Activated T-helper 2 cell treated with anti-CD3 and anti-CD28 coated beads, Interferon-gamma antibody, Interleukin-2, Interleukin-4, amounts not matched to agents 10 μg/mL and 5 μg/mL and 100 μg/mL, durations not matched to agents 14 hours and 24 hours and 36 hours (primary cell): ENCODE measurements at regions not wholly inside any gene's neighbourhood (a gene's known extent, or its start where the extent isn't known, plus 50 kb on each side); places are given as distances from the start of the nearest gene placed in this dataset.

Experiments
- DNase-seq: peaks from one replicate; pipeline ENCODE4 v3.0.0; 2021; ENCODE audit warnings: low spot score
- H3K27ac Mint-ChIP-seq: one replicate; pipeline ENCODE4 v1.8.0; 2021; ENCODE audit warnings: mixed read lengths
- H3K27me3 Mint-ChIP-seq: one replicate; pipeline ENCODE4 v1.8.0; 2021; ENCODE audit warnings: low read depth, mixed read lengths
- H3K36me3 Mint-ChIP-seq: one replicate; pipeline ENCODE4 v1.8.0; 2021; ENCODE audit warnings: low read depth, mixed read lengths
- H3K4me1 Mint-ChIP-seq: one replicate; pipeline ENCODE4 v1.8.0; 2021; ENCODE audit warnings: low read depth, mixed read lengths
- H3K4me3 Mint-ChIP-seq: one replicate; pipeline ENCODE4 v1.8.0; 2021; ENCODE audit warnings: low read depth, mild to moderate bottlenecking, moderate library complexity, mixed read lengths
- H3K9me3 Mint-ChIP-seq: one replicate; pipeline ENCODE4 v1.8.0; 2021; ENCODE audit warnings: mixed read lengths
- intact Hi-C: fragments of 100-400 bp; cut with micrococcal nuclease; formaldehyde crosslinking; loops from one replicate; pipeline ENCODE4 v1.15.1; 2023

- intact Hi-C loops: no loop called here
- no peak for DNase-seq
- H3K4me1 Mint-ChIP-seq: no peaks in the 10 kb centered on the region
- no peaks in the 10 kb centered on the region for H3K36me3 Mint-ChIP-seq
- no peak overlapping the region for H3K4me3 Mint-ChIP-seq
- no peaks in the 10 kb centered on the region for H3K9me3 Mint-ChIP-seq
- H3K27ac Mint-ChIP-seq: no peak overlapping the region
- H3K27me3 Mint-ChIP-seq: peaks cover 21% of the 10 kb centered on the region
These were observed 295.8 kb upstream of the PARD3B start for GRCh38 chr2:204249437-204249836.

- Mint-ChIP-seq H3K27ac (no peak overlapping the region), H3K36me3 (no peaks in the 10 kb centered on the region), H3K4me3 (no peak overlapping the region), H3K27me3 (peaks cover 22% of the 10 kb centered on the region), H3K9me3 (no peaks in the 10 kb centered on the region), H3K4me1 (no peaks in the 10 kb centered on the region)
- intact Hi-C loops: loop anchor here (10.0 kb wide), 1 partner anchor 176 kb away; no protein-coding TSS in a partner anchor
- DNase-seq: no peak
These were observed 294.6 kb upstream of the PARD3B start for GRCh38 chr2:204250692-204251091.

- no peak overlapping the region for H3K4me3 Mint-ChIP-seq
- H3K9me3 Mint-ChIP-seq: no peaks in the 10 kb centered on the region
- H3K36me3 Mint-ChIP-seq: no peaks in the 10 kb centered on the region
- peaks cover 22% of the 10 kb centered on the region for H3K27me3 Mint-ChIP-seq
- intact Hi-C loops: loop anchor here (10.0 kb wide), 1 partner anchor 177 kb away; no protein-coding TSS in a partner anchor
- peaks cover 2% of the 10 kb centered on the region for H3K4me1 Mint-ChIP-seq
- DNase-seq: no peak
- H3K27ac Mint-ChIP-seq: no peak overlapping the region
These were observed 293.9 kb upstream of the PARD3B start for GRCh38 chr2:204251158-204251997.

GRCh38 chr2:204251998-204252376 lies 293.3 kb upstream of the PARD3B start:
- no peak for DNase-seq
- H3K27ac Mint-ChIP-seq: no peak overlapping the region
- H3K9me3 Mint-ChIP-seq: no peaks in the 10 kb centered on the region
- no peak overlapping the region for H3K4me3 Mint-ChIP-seq
- intact Hi-C loops: loop anchor here (10.0 kb wide), 1 partner anchor 177 kb away; no protein-coding TSS in a partner anchor
- peaks cover 22% of the 10 kb centered on the region for H3K27me3 Mint-ChIP-seq
- H3K36me3 Mint-ChIP-seq: no peaks in the 10 kb centered on the region
- peaks cover 2% of the 10 kb centered on the region for H3K4me1 Mint-ChIP-seq

GRCh38 chr2:204255071-204255470 lies 290.2 kb upstream of the PARD3B start:
- Mint-ChIP-seq H3K4me3 (no peak overlapping the region), H3K27ac (no peak overlapping the region), H3K4me1 (peaks cover 2% of the 10 kb centered on the region), H3K9me3 (no peaks in the 10 kb centered on the region), H3K27me3 (peaks cover 39% of the 10 kb centered on the region), H3K36me3 (no peaks in the 10 kb centered on the region)
- intact Hi-C loops: loop anchor here (10.0 kb wide), 1 partner anchor 180 kb away; no protein-coding TSS in a partner anchor
- DNase-seq: no peak

GRCh38 chr2:204255526-204255925 lies 289.7 kb upstream of the PARD3B start:
- Mint-ChIP-seq H3K4me3 (no peak overlapping the region), H3K9me3 (no peaks in the 10 kb centered on the region), H3K36me3 (no peaks in the 10 kb centered on the region), H3K27me3 (peaks cover 40% of the 10 kb centered on the region), H3K4me1 (peaks cover 2% of the 10 kb centered on the region), H3K27ac (no peak overlapping the region)
- intact Hi-C loops: loop anchor here (10.0 kb wide), 1 partner anchor 181 kb away; no protein-coding TSS in a partner anchor
- DNase-seq: no peak

GRCh38 chr2:204257781-204258180 lies 287.5 kb upstream of the PARD3B start:
- intact Hi-C loops: loop anchor here (10.0 kb wide), 1 partner anchor 183 kb away; no protein-coding TSS in a partner anchor
- H3K4me3 Mint-ChIP-seq: no peak overlapping the region
- no peak for DNase-seq
- no peaks in the 10 kb centered on the region for H3K36me3 Mint-ChIP-seq
- no peak overlapping the region for H3K27ac Mint-ChIP-seq
- H3K4me1 Mint-ChIP-seq: peaks cover 2% of the 10 kb centered on the region
- H3K9me3 Mint-ChIP-seq: no peaks in the 10 kb centered on the region
- H3K27me3 Mint-ChIP-seq: peaks cover 43% of the 10 kb centered on the region

GRCh38 chr2:204258890-204259289 lies 286.4 kb upstream of the PARD3B start:
- no peaks in the 10 kb centered on the region for H3K9me3 Mint-ChIP-seq
- H3K36me3 Mint-ChIP-seq: no peaks in the 10 kb centered on the region
- intact Hi-C loops: loop anchor here (10.0 kb wide), 1 partner anchor 184 kb away; no protein-coding TSS in a partner anchor

GRCh38 chr2:204260162-204260877 lies 285.0 kb upstream of the PARD3B start:
- H3K27me3 Mint-ChIP-seq: peaks cover 53% of the 10 kb centered on the region
- no peak overlapping the region for H3K4me3 Mint-ChIP-seq
- no peak overlapping the region for H3K27ac Mint-ChIP-seq
- H3K36me3 Mint-ChIP-seq: no peaks in the 10 kb centered on the region
- peak; percentile 14 for DNase-seq
- H3K4me1 Mint-ChIP-seq: peaks cover 2% of the 10 kb centered on the region
- H3K9me3 Mint-ChIP-seq: no peaks in the 10 kb centered on the region
- intact Hi-C loops: loop anchor here (2.0 kb wide), 1 partner anchor 116 kb away; no protein-coding TSS in a partner anchor

More at GRCh38 chr2:204258890-204259289, 286.4 kb upstream of the PARD3B start:
- no peak overlapping the region for H3K27ac Mint-ChIP-seq
- peaks cover 2% of the 10 kb centered on the region for H3K4me1 Mint-ChIP-seq
- peaks cover 42% of the 10 kb centered on the region for H3K27me3 Mint-ChIP-seq
- no peak overlapping the region for H3K4me3 Mint-ChIP-seq
- no peak for DNase-seq

GRCh38 chr2:204260901-204261300 lies 284.4 kb upstream of the PARD3B start:
- no peak for DNase-seq
- H3K36me3 Mint-ChIP-seq: no peaks in the 10 kb centered on the region
- peaks cover 2% of the 10 kb centered on the region for H3K4me1 Mint-ChIP-seq
- H3K4me3 Mint-ChIP-seq: no peak overlapping the region
- H3K9me3 Mint-ChIP-seq: no peaks in the 10 kb centered on the region
- no peak overlapping the region for H3K27ac Mint-ChIP-seq
- intact Hi-C loops: loop anchor here (2.0 kb wide), 1 partner anchor 116 kb away; no protein-coding TSS in a partner anchor
- H3K27me3 Mint-ChIP-seq: peaks cover 54% of the 10 kb centered on the region

- Mint-ChIP-seq H3K27ac (no peak overlapping the region), H3K9me3 (no peaks in the 10 kb centered on the region), H3K4me1 (no peaks in the 10 kb centered on the region), H3K4me3 (no peak overlapping the region), H3K27me3 (peaks cover 58% of the 10 kb centered on the region), H3K36me3 (no peaks in the 10 kb centered on the region)
- intact Hi-C loops: loop anchor here (2.0 kb wide), 1 partner anchor 117 kb away; no protein-coding TSS in a partner anchor
- DNase-seq: no peak
These were observed 283.4 kb upstream of the PARD3B start for GRCh38 chr2:204261846-204262245.

GRCh38 chr2:204264085-204264553 lies 281.2 kb upstream of the PARD3B start:
- intact Hi-C loops: no loop called here
- H3K4me1 Mint-ChIP-seq: no peaks in the 10 kb centered on the region
- peaks cover 50% of the 10 kb centered on the region for H3K27me3 Mint-ChIP-seq
- H3K27ac Mint-ChIP-seq: no peak overlapping the region
- H3K4me3 Mint-ChIP-seq: no peak overlapping the region
- H3K9me3 Mint-ChIP-seq: no peaks in the 10 kb centered on the region
- no peaks in the 10 kb centered on the region for H3K36me3 Mint-ChIP-seq
- no peak for DNase-seq
